ENCODE measurements at regions not wholly inside any gene's neighbourhood (a gene's known extent, or its start where the extent isn't known, plus 50 kb on each side); places are given as distances from the start of the nearest gene placed in this dataset.
"Not testable (repeated sequence)": the region's sequence is repeated elsewhere in the genome, so short reads cannot be mapped to it uniquely, and the experiment has no call there.

- no peaks in the 10 kb centered on the region for H3K36me3 ChIP-seq (ENCODE audit: low read depth, missing control alignments)
- no peak for DNase-seq
- H3K4me1 ChIP-seq = no peaks in the 10 kb centered on the region
- TF ChIP-seq POLR2A (IDR thresholded peaks at IDR 0.05) (no peak), CTCF (IDR thresholded peaks at IDR 0.05) (no peak)
- no peaks in the 10 kb centered on the region for H3K27me3 ChIP-seq
- intact Hi-C loops (cut with DNase I; ENCODE audit: low total_unique reads) = no loop called here
- WGBS, 2 donors = 51 to 91% methylated on average over 3 to 6 of the region's 6 CpGs
- no peak overlapping the region for H3K27ac ChIP-seq
- no peaks in the 10 kb centered on the region for H3K9me3 ChIP-seq
- no peak overlapping the region for H3K4me3 ChIP-seq
Observed at GRCh38 chr4:1522606-1523005, 116.4 kb upstream of the NKX1-1 start.

GRCh38 chr4:1521821-1522361 lies 115.6 kb upstream of the NKX1-1 start:
- no peaks in the 10 kb centered on the region for H3K27me3 ChIP-seq
- no peaks in the 10 kb centered on the region for H3K36me3 ChIP-seq (ENCODE audit: low read depth, missing control alignments)
- no peak for TF ChIP-seq POLR2A (IDR thresholded peaks at IDR 0.05)
- TF ChIP-seq CTCF (IDR thresholded peaks at IDR 0.05) = no peak

GRCh38 chr4:1520795-1521576 lies 114.7 kb upstream of the NKX1-1 start:
- WGBS, 2 donors = 7 to 27% methylated on average over 21 to 36 of the region's 79 CpGs
- H3K27me3 ChIP-seq; H3K36me3 ChIP-seq (ENCODE audit: low read depth, missing control alignments); H3K27ac ChIP-seq; H3K9me3 ChIP-seq; H3K4me1 ChIP-seq; intact Hi-C loops (cut with DNase I; ENCODE audit: low total_unique reads); DNase-seq: not testable (repeated sequence)
- peak overlapping the region; percentile 15 to 44 for H3K4me3 ChIP-seq

More at GRCh38 chr4:1521821-1522361, 115.6 kb upstream of the NKX1-1 start:
- no peaks in the 10 kb centered on the region for H3K9me3 ChIP-seq
- WGBS, 2 donors = 49 to 73% methylated on average over 10 to 19 of the region's 19 CpGs
- H3K4me3 ChIP-seq = peak overlapping the region in 1 of 2 donors; percentile 44
- no peak for DNase-seq
- H3K27ac ChIP-seq = no peak overlapping the region
- H3K4me1 ChIP-seq = no peaks in the 10 kb centered on the region
- intact Hi-C loops (cut with DNase I; ENCODE audit: low total_unique reads) = no loop called here

GRCh38 chr4:1519787-1520661 lies 113.8 kb upstream of the NKX1-1 start:
- H3K4me3 ChIP-seq = peak overlapping the region; percentile 15 to 24
- H3K27me3 ChIP-seq = no peaks in the 10 kb centered on the region
- H3K27ac ChIP-seq = peak overlapping the region in 1 of 2 donors; percentile 6
- H3K9me3 ChIP-seq = no peaks in the 10 kb centered on the region
- H3K4me1 ChIP-seq = no peaks in the 10 kb centered on the region
- intact Hi-C loops (cut with DNase I; ENCODE audit: low total_unique reads) = no loop called here
- TF ChIP-seq CTCF (IDR thresholded peaks at IDR 0.05) (no peak), POLR2A (IDR thresholded peaks at IDR 0.05) (no peak)
- H3K36me3 ChIP-seq (ENCODE audit: low read depth, missing control alignments) = no peaks in the 10 kb centered on the region
- 30 to 45% methylated on average over 26 to 45 of the region's 58 CpGs for WGBS, 2 donors
- no peak for DNase-seq

Data from testis (tissue), 2 donors.